GM04503 (cell line): ENCODE measurements at regions not wholly inside any gene's neighbourhood (a gene's known extent, or its start where the extent isn't known, plus 50 kb on each side); places are given as distances from the start of the nearest gene placed in this dataset.

Experiments used
- DNase-seq: peaks from one replicate; pipeline ENCODE4 v3.0.0-alpha.2; 2012; ENCODE audit warnings: low read depth

DNA sequence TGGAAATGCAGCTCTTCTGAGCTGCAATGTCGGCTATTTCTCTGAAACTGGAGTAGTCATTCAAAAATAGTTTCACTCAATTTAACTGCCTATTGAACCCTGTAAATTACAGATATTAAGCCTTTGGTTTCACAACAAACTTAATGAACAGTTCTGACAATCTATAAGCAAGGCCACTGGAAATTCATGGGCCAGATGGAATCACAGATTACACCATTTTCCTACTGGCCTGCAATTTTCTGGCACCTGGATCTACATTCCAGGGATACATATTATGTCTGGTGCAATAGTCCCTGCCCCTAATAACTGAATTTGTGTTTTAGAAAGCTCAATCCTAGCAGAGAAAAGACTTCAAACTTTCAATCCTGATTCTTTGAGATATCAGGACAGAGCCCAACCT, 551.7 kb downstream of the RNF144A start:
- no peak for DNase-seq

DNA sequence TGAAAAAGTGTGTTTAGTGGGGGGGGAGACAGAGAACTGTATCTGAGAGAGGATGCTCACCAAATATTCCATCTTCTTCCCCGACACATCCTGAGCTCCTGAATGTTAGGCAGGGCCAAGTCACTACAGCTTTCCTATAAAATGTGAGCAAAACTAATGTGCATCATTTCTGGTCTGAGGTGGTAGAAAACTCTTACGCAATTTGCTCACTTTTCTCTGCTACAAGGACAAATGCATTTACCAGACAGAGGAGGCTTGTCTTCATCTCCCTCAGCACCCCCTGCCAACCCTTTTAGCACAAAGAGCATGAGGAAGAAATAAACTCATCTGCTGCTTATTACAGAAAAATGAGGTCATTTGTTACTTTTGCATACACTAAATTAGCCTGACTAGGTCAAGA, 554.0 kb downstream of the RNF144A start:
- no peak for DNase-seq

DNA sequence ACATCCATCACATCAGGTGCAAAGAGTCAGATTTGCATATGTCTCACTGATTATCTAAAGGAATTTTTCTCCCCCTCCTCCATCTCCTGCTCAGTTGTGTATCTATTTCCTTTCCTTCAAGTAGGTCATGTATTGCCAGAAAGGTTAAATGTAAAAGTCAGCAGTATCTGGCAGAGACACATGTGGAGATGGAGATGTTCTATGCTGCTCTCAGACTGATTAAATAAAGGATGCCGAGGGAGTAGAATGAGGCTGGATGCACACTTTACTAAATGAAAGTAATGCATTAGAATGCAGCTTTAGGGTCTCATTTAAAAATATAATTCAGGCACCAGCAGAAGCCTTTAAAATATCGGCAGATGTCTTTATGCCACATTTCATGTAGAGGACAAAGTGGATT, 555.3 kb downstream of the RNF144A start:
- no peak for DNase-seq

- DNase-seq = no peak
Observed at GRCh38 chr2:7473135-7473771, 556.0 kb downstream of the RNF144A start.

DNA sequence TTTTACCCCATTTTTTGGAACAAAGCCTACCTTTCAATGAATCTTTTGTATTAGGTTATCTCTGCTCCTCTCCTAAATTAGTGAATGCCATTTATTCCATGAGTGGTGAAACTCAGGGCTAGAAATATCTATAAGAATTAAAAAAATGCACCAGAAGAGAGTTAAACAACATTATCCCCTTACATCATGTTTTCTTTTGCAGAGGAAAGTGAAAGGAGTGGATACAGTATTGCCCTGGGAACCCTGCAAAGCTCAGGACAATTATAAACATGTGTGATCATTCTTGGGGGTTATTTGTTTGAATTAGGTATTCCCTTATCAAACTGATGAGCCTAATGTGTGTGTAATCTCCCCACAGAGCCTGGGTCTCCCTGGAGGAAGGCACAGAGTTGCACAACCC, 559.2 kb downstream of the RNF144A start:
- no peak for DNase-seq

GRCh38 chr2:7479603-7480002, 562.4 kb downstream of the RNF144A start:
- DNase-seq = no peak

DNA sequence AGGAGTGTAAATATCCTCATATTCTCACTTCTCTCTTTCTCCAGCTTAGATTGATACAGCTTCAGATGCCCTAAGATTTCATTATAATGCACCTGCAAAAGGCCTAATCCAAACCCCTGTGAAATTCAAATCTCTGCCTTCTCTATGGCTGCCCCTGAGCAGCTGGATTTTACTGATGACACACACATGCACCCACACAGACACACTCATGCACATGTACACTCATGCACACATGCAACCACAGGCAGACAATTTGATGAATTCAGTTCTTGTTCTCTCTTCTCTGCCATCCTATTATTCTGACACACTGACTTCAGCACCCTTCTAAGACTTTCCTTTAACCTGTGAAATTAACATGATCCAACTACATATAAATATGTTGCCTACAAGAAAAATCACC, 563.2 kb downstream of the RNF144A start:
- DNase-seq = no peak

DNA sequence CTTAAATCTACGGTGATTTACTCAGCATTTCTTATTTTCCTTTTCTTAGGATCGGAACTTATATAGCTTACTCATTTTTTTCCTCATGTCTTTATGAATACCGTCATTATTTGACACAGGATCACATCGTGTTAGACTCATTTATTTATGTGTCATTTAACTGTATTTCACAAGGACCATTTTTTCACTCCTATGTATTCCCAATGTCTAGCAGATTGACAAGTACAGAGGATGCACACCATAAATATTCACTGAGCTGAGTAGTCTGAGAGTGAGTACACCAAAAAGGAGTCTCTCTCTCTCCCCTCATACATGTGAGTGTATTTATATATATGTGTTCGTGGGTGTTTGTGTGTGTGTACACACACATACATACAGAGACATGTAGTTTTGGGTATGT, 573.5 kb downstream of the RNF144A start:
- no peak for DNase-seq

GRCh38 chr2:7492719-7493118, 575.5 kb downstream of the RNF144A start:
- no peak for DNase-seq

DNA sequence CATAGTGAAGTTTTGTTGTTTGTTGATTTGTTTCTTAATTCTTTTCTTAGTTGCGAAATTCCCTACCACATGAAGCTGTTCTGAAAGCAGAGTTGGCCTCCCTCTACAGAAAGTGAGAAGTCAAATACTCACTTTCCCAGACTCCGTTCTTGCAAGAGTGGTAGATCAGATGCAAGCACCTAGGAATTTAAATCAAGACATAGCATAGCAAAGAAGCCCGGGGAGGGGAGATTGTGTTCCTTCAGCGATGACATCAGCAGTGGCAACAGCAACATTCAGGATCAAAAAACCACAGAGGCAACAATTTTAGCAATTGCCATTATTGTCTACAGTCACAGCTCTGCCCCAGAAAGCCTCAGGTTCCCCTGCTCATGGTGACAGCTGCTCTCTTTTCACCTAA, 580.0 kb downstream of the RNF144A start:
- DNase-seq = no peak

- no peak for DNase-seq
Observed at GRCh38 chr2:7499018-7499417, 581.8 kb downstream of the RNF144A start.

GRCh38 chr2:7502336-7502735, 585.1 kb downstream of the RNF144A start:
- no peak for DNase-seq

- peak; percentile 4 for DNase-seq
Observed at GRCh38 chr2:7508296-7508943, 591.2 kb downstream of the RNF144A start.

GRCh38 chr2:7510353-7510752, 593.1 kb downstream of the RNF144A start:
- DNase-seq = no peak

DNA sequence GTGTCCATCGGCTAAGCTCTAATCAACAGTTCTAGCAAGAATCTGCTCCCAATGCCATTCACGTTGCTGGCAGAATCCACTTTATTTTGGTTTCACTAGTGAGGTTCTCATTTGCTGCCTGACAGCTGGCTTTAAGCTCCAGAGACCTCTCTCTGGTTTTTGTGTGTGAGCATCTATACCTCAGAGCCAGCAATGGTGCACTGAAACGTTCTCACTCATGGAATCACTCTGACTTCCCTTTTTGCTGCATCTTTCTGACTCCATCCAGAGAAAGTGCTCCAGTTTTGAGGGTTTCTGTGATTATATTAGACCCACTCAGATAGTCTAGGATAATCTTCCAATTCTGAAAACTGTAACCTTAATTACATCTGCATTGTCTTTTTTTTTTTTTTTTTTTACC, 596.6 kb downstream of the RNF144A start:
- DNase-seq = no peak

DNA sequence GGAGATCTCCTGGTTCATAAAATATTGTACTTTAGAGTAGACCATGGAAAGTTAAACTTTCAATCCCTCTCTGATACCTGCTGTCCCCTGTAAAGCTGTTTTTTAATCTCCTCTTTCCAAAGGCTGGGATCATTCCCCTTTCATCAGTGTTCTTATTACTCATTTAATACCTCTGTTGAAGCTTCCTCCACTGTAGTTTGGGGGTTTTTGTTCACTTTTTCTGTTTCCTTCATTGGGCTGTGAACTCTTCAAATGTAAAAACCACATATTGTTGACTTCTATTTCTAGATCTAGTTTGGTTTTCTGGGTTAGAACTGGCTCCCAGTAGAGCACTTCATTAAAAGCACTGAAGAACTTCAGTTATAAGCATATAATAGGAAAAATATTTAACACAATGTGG, 598.1 kb downstream of the RNF144A start:
- no peak for DNase-seq

- DNase-seq = peak; percentile 21
Observed at GRCh38 chr2:7516484-7517063, 599.4 kb downstream of the RNF144A start.

- DNase-seq = peak; percentile 13
Observed at GRCh38 chr2:7517088-7517487, 599.9 kb downstream of the RNF144A start.

DNA sequence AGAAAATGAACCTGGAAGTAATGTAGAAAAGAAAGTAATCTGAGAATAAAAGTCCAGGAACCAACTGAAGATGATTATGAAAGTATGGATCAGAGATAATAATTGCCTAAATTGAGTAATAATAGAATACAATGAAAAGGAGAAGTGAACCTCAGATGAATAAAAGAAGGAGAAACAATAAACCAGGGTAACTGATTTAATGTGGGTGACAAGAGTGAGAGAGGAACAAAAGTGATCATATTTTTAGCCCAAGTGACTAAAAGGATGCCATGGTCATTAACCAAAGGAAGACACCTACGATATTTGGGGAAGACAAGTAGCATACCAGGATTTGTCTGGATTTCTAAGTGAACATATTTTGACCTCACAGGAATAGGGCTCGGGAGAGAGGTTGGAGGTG, 600.6 kb downstream of the RNF144A start:
- no peak for DNase-seq

- DNase-seq = peak; percentile 19
Observed at GRCh38 chr2:7523481-7524120, 606.4 kb downstream of the RNF144A start.

GRCh38 chr2:7524195-7524594, 607.0 kb downstream of the RNF144A start:
- no peak for DNase-seq

- DNase-seq = no peak
Observed at GRCh38 chr2:7525746-7526145, 608.5 kb downstream of the RNF144A start.

DNA sequence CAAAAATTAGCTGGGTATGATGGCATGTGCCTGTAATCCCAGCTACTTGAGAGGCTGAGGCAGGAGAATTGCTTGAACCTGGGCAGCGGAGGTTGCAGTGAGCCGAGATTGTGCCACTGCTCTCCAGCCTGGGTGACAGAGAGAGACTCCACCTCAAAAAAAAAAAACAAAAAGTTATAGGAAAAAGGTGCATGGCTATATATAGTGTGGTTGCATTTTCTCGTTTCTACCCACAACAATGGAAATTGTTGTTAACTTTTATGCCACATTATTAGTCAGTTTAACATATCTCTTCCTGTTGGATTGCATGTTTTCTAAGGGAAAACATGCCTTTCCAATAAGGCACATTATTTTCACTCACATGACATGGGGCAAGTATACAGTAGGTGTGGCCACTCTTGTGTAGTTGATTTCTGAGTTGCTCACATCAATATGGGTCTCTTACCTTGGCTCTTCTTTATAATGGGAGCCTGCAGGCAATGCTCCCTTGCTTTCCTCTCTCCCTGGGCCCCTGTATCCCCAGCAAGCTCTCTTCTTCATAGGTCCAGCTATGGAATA, 610.0 kb downstream of the RNF144A start:
- no peak for DNase-seq
